ENCODE measurements at regions not wholly inside any gene's neighbourhood (a gene's known extent, or its start where the extent isn't known, plus 50 kb on each side); places are given as distances from the start of the nearest gene placed in this dataset.

DNA sequence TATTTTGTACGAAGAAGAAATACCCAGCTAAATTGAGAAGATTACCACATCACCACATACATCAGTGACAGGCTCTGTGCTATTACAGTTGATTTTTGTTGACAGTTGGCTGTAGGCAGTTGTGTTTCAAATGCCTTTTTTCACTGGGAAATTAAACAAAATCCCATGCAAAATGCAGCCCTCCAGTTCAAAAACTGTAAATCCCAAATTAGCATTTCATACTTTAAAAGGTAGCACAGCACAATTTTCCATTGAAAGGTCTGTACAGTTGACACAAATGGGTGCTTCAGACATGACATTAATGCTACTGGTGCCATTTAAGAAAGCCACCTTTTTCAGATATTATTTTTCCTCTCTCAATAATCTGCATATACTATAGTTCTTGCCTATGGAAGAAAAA lies 807.2 kb downstream of the BCL11A start:
- no peaks in the 10 kb centered on the region for H3K36me3 ChIP-seq (replicated peaks; ENCODE audit: low read depth, low read length)
- no peak overlapping the region for H3K4me2 ChIP-seq (ENCODE audit: low read length)
- no peak for TF ChIP-seq EZH2phosphoT487 (IDR thresholded peaks at IDR 0.05; ENCODE audit: low read depth)
- TF ChIP-seq, protein P1, sequence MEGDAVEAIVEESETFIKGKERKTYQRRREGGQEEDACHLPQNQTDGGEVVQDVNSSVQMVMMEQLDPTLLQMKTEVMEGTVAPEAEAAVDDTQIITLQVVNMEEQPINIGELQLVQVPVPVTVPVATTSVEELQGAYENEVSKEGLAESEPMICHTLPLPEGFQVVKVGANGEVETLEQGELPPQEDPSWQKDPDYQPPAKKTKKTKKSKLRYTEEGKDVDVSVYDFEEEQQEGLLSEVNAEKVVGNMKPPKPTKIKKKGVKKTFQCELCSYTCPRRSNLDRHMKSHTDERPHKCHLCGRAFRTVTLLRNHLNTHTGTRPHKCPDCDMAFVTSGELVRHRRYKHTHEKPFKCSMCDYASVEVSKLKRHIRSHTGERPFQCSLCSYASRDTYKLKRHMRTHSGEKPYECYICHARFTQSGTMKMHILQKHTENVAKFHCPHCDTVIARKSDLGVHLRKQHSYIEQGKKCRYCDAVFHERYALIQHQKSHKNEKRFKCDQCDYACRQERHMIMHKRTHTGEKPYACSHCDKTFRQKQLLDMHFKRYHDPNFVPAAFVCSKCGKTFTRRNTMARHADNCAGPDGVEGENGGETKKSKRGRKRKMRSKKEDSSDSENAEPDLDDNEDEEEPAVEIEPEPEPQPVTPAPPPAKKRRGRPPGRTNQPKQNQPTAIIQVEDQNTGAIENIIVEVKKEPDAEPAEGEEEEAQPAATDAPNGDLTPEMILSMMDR (IDR thresholded peaks at IDR 0.05; ENCODE audit: low read depth, low read length): no peak
- H4K20me1 ChIP-seq (ENCODE audit: insufficient read depth, low read length): no peaks in the 10 kb centered on the region
- H3K27me3 ChIP-seq (ENCODE audit: low read depth, low read length): no peaks in the 10 kb centered on the region
- no peak overlapping the region for H3K4me3 ChIP-seq (ENCODE audit: low read length)
- no peaks in the 10 kb centered on the region for H3K9me3 ChIP-seq (ENCODE audit: insufficient read depth, low read length)
- no peak overlapping the region for H3K9ac ChIP-seq (ENCODE audit: low read length)
- H3K27ac ChIP-seq (ENCODE audit: low read length): no peak overlapping the region
- no peak overlapping the region for H2AFZ ChIP-seq (ENCODE audit: low read depth, low read length)
- no peaks in the 10 kb centered on the region for H3K79me2 ChIP-seq (ENCODE audit: low read length)
- H3K4me1 ChIP-seq (ENCODE audit: low read length): no peaks in the 10 kb centered on the region

DNA sequence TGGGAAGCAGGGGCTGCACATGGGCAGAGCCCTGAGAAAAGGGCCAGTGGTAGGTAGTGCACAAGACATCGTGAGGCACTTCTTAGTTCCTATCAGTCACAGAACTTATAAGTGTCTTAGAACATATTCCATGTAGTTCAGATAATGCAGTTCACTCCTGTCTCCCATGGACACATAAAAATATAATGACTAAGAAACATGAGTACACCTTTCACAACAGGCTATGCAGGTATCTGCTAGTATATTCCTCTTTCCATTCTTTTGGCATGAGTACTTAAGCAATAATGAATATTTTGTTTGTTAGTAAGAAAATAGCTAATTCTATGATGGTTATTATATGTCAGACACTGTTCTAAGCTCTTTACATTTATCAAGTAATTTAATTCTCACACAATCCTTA lies 808.4 kb downstream of the BCL11A start:
- Histone ChIP-seq H3K9ac (ENCODE audit: low read length) (no peak overlapping the region), H3K79me2 (ENCODE audit: low read length) (no peaks in the 10 kb centered on the region), H3K4me1 (ENCODE audit: low read length) (no peaks in the 10 kb centered on the region), H3K4me3 (ENCODE audit: low read length) (no peak overlapping the region), H3K4me2 (ENCODE audit: low read length) (no peak overlapping the region), H4K20me1 (ENCODE audit: insufficient read depth, low read length) (no peaks in the 10 kb centered on the region), H3K27ac (ENCODE audit: low read length) (no peak overlapping the region), H3K27me3 (ENCODE audit: low read depth, low read length) (no peaks in the 10 kb centered on the region), H2AFZ (ENCODE audit: low read depth, low read length) (no peak overlapping the region), H3K36me3 (replicated peaks; ENCODE audit: low read depth, low read length) (no peaks in the 10 kb centered on the region), H3K9me3 (ENCODE audit: insufficient read depth, low read length) (no peaks in the 10 kb centered on the region)
- no peak for TF ChIP-seq EZH2phosphoT487 (IDR thresholded peaks at IDR 0.05; ENCODE audit: low read depth)
- TF ChIP-seq, protein P1 (IDR thresholded peaks at IDR 0.05; ENCODE audit: low read depth, low read length): no peak

DNA sequence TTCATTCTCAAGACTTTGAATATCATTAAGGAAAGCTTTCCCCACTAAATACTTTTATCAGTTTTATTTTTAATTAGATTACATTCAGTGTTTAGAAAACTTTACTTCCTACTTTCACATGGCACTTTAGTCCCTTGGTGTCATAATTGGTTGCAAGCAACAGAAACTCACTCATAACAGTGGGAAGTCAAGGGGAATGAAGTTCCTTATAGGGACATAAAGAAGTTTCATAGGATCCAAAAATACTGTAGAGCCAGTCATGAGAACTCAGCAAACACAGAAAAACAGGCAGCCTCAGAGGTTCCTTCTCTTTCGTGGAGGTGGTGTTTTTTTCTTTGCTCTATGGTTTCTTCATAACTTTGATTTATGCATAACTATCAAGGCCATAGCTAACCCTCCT lies 809.0 kb downstream of the BCL11A start:
- Histone ChIP-seq H3K27ac (ENCODE audit: low read length) (no peak overlapping the region), H2AFZ (ENCODE audit: low read depth, low read length) (no peak overlapping the region), H4K20me1 (ENCODE audit: insufficient read depth, low read length) (no peaks in the 10 kb centered on the region), H3K79me2 (ENCODE audit: low read length) (no peaks in the 10 kb centered on the region), H3K36me3 (replicated peaks; ENCODE audit: low read depth, low read length) (no peaks in the 10 kb centered on the region), H3K4me1 (ENCODE audit: low read length) (no peaks in the 10 kb centered on the region), H3K4me2 (ENCODE audit: low read length) (no peak overlapping the region), H3K9ac (ENCODE audit: low read length) (no peak overlapping the region), H3K4me3 (ENCODE audit: low read length) (no peak overlapping the region), H3K9me3 (ENCODE audit: insufficient read depth, low read length) (no peaks in the 10 kb centered on the region), H3K27me3 (ENCODE audit: low read depth, low read length) (no peaks in the 10 kb centered on the region)
- no peak for TF ChIP-seq EZH2phosphoT487 (IDR thresholded peaks at IDR 0.05; ENCODE audit: low read depth)
- TF ChIP-seq, protein P1 (IDR thresholded peaks at IDR 0.05; ENCODE audit: low read depth, low read length): no peak

DNA sequence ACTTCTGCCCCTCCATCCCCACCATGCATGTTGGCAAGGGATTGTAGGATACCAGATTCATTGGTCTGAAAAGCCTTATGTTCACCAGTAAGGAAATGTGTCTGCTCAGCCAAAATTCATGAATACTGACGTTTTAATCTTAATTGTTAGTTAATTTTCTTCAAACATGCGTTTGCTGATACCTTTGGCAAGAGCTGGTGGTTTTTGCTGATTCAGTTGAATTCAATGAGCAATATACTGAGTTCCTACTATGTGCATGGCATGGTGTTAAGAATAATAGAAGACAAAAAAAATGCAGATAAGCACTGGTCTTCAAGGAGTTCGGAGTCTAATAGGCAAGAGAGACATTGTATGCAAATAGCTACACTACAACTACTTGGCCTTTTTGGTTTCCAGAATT lies 811.6 kb downstream of the BCL11A start:
- Histone ChIP-seq H3K4me1 (ENCODE audit: low read length) (no peaks in the 10 kb centered on the region), H3K36me3 (replicated peaks; ENCODE audit: low read depth, low read length) (no peaks in the 10 kb centered on the region)
- TF ChIP-seq, protein P1 (IDR thresholded peaks at IDR 0.05; ENCODE audit: low read depth, low read length): no peak
- TF ChIP-seq EZH2phosphoT487 (IDR thresholded peaks at IDR 0.05; ENCODE audit: low read depth): no peak

More for the DNA sequence above, 811.6 kb downstream of the BCL11A start:
- Histone ChIP-seq H4K20me1 (ENCODE audit: insufficient read depth, low read length) (no peaks in the 10 kb centered on the region), H3K27me3 (ENCODE audit: low read depth, low read length) (no peaks in the 10 kb centered on the region), H3K27ac (ENCODE audit: low read length) (no peak overlapping the region), H3K4me2 (ENCODE audit: low read length) (no peak overlapping the region), H3K79me2 (ENCODE audit: low read length) (no peaks in the 10 kb centered on the region), H3K9ac (ENCODE audit: low read length) (no peak overlapping the region), H2AFZ (ENCODE audit: low read depth, low read length) (no peak overlapping the region), H3K4me3 (ENCODE audit: low read length) (no peak overlapping the region), H3K9me3 (ENCODE audit: insufficient read depth, low read length) (no peaks in the 10 kb centered on the region)

Data from OCI-LY3 (cell line).